ENCODE measurements at regions not wholly inside any gene's neighbourhood (a gene's known extent, or its start where the extent isn't known, plus 50 kb on each side); places are given as distances from the start of the nearest gene placed in this dataset.

- no peak for DNase-seq (ENCODE audit: low read depth)
Measured at GRCh38 chr2:128450211-128451024, 131.8 kb upstream of the HS6ST1 start.

- no peak for DNase-seq (ENCODE audit: low read depth)
Measured at GRCh38 chr2:128451084-128452023, 132.7 kb upstream of the HS6ST1 start.

- DNase-seq (ENCODE audit: low read depth): no peak
Measured at GRCh38 chr2:128452024-128452411, 133.3 kb upstream of the HS6ST1 start.

GRCh38 chr2:128452536-128453530, 134.2 kb upstream of the HS6ST1 start:
- no peak for DNase-seq (ENCODE audit: low read depth)

GRCh38 chr2:128454980-128455720, 136.5 kb upstream of the HS6ST1 start:
- DNase-seq (ENCODE audit: low read depth): no peak

- DNase-seq (ENCODE audit: low read depth): no peak
Measured at GRCh38 chr2:128455721-128456050, 137.0 kb upstream of the HS6ST1 start.

GRCh38 chr2:128456281-128456680, 137.6 kb upstream of the HS6ST1 start:
- no peak for DNase-seq (ENCODE audit: low read depth)

GRCh38 chr2:128457006-128457604, 138.4 kb upstream of the HS6ST1 start:
- DNase-seq (ENCODE audit: low read depth): no peak

GRCh38 chr2:128457716-128458115, 139.0 kb upstream of the HS6ST1 start:
- DNase-seq (ENCODE audit: low read depth): no peak

- no peak for DNase-seq (ENCODE audit: low read depth)
Measured at GRCh38 chr2:128458505-128458904, 139.8 kb upstream of the HS6ST1 start.

GRCh38 chr2:128464456-128464855, 145.8 kb upstream of the HS6ST1 start:
- DNase-seq (ENCODE audit: low read depth): no peak

- DNase-seq (ENCODE audit: low read depth): no peak
Measured at GRCh38 chr2:128465246-128466170, 146.8 kb upstream of the HS6ST1 start.

- DNase-seq (ENCODE audit: low read depth): no peak
Measured at GRCh38 chr2:128466376-128466775, 147.7 kb upstream of the HS6ST1 start.

- no peak for DNase-seq (ENCODE audit: low read depth)
Measured at GRCh38 chr2:128466776-128467175, 148.1 kb upstream of the HS6ST1 start.

GRCh38 chr2:128467321-128467969, 148.8 kb upstream of the HS6ST1 start:
- no peak for DNase-seq (ENCODE audit: low read depth)

GRCh38 chr2:128468186-128468920, 149.7 kb upstream of the HS6ST1 start:
- no peak for DNase-seq (ENCODE audit: low read depth)

GRCh38 chr2:128469203-128469602, 150.5 kb upstream of the HS6ST1 start:
- no peak for DNase-seq (ENCODE audit: low read depth)

- DNase-seq (ENCODE audit: low read depth): no peak
Measured at GRCh38 chr2:128469875-128470274, 151.2 kb upstream of the HS6ST1 start.
